Activated CD4-positive, CD25-positive, alpha-beta regulatory T cell (primary cell): ENCODE measurements at regions not wholly inside any gene's neighbourhood (a gene's known extent, or its start where the extent isn't known, plus 50 kb on each side); places are given as distances from the start of the nearest gene placed in this dataset.
"Not testable (repeated sequence)": the region's sequence is repeated elsewhere in the genome, so short reads cannot be mapped to it uniquely, and the experiment has no call there.

Source experiments
- DNase-seq, 4 experiments: peaks; one replicate each; lab custom pipeline; 2025; lab: John Stamatoyannopoulos, UW

GRCh38 chr2:57180042-57180567, 866.5 kb upstream of the VRK2 start:
- no peak for DNase-seq

GRCh38 chr2:57180678-57181077, 865.9 kb upstream of the VRK2 start:
- DNase-seq, result no peak

- DNase-seq, result no peak
Measured at GRCh38 chr2:57181315-57182038, 865.1 kb upstream of the VRK2 start.

GRCh38 chr2:57182916-57183315, 863.7 kb upstream of the VRK2 start:
- DNase-seq, result no peak

GRCh38 chr2:57185568-57185967, 861.0 kb upstream of the VRK2 start:
- DNase-seq, result no peak

- DNase-seq, result no peak
Measured at GRCh38 chr2:57190007-57190406, 856.6 kb upstream of the VRK2 start.

GRCh38 chr2:57199663-57200062, 846.9 kb upstream of the VRK2 start:
- DNase-seq, result no peak

GRCh38 chr2:57204364-57204763, 842.2 kb upstream of the VRK2 start:
- DNase-seq, result no peak

GRCh38 chr2:57205241-57205640, 841.4 kb upstream of the VRK2 start:
- no peak for DNase-seq

GRCh38 chr2:57207191-57207590, 839.4 kb upstream of the VRK2 start:
- no peak for DNase-seq

GRCh38 chr2:57209799-57210198, 836.8 kb upstream of the VRK2 start:
- DNase-seq, result no peak

- no peak for DNase-seq
Measured at GRCh38 chr2:57210855-57211254, 835.8 kb upstream of the VRK2 start.

GRCh38 chr2:57217013-57217412, 829.6 kb upstream of the VRK2 start:
- DNase-seq, result no peak

GRCh38 chr2:57218206-57218605, 828.4 kb upstream of the VRK2 start:
- DNase-seq, result no peak

- not testable (repeated sequence) for DNase-seq
Measured at GRCh38 chr2:57229706-57230105, 816.9 kb upstream of the VRK2 start.

- not testable (repeated sequence) for DNase-seq
Measured at GRCh38 chr2:57232341-57232740, 814.3 kb upstream of the VRK2 start.

- DNase-seq, result not testable (repeated sequence)
Measured at GRCh38 chr2:57251495-57251894, 795.1 kb upstream of the VRK2 start.

GRCh38 chr2:57276408-57276807, 770.2 kb upstream of the VRK2 start:
- not testable (repeated sequence) for DNase-seq

GRCh38 chr2:57278451-57278850, 768.2 kb upstream of the VRK2 start:
- DNase-seq, result no peak

GRCh38 chr2:57291209-57291608, 755.4 kb upstream of the VRK2 start:
- no peak for DNase-seq

GRCh38 chr2:57296795-57297517, 749.6 kb upstream of the VRK2 start:
- no peak for DNase-seq

- DNase-seq, result no peak
Measured at GRCh38 chr2:57313678-57314077, 732.9 kb upstream of the VRK2 start.

- DNase-seq, result no peak
Measured at GRCh38 chr2:57314682-57315081, 731.9 kb upstream of the VRK2 start.
